ENCODE measurements at regions not wholly inside any gene's neighbourhood (a gene's known extent, or its start where the extent isn't known, plus 50 kb on each side); places are given as distances from the start of the nearest gene placed in this dataset.

DNA sequence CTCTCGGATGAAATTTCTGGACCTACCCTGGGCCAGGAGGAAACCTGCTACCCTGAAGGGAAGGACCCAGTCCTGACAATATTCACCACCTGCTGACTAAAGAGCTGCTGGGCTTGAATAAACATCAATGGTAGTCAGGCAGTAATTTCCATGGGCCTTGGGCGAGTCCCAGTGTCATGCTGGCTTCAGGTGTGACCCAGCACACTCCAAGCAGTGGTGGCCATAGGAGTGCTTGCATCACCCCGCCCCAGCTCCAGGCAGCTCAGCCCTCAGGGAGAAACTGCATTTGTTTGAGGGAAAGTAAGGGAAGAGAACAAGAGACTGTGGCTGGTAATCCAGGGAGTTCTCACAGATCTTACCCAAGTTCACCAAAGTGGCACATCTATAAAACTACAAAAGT lies 261.8 kb upstream of the DCBLD2 start:
- Histone ChIP-seq H3K9ac (ENCODE audit: insufficient read depth, low read length) (no peak overlapping the region), H3K4me2 (ENCODE audit: extremely low read depth, insufficient read depth, low read length) (no peak overlapping the region), H3K4me1 (ENCODE audit: control insufficient read depth, extremely low read depth, insufficient read depth, low read length) (no peaks in the 10 kb centered on the region), H2AFZ (ENCODE audit: low read length) (no peak overlapping the region), H3K9me3 (ENCODE audit: control insufficient read depth, insufficient read depth, low read depth, low read length) (no peaks in the 10 kb centered on the region), H3K27me3 (ENCODE audit: control insufficient read depth, insufficient read depth, low read length) (no peaks in the 10 kb centered on the region), H3K36me3 (ENCODE audit: control insufficient read depth, insufficient read depth, low read length) (no peaks in the 10 kb centered on the region), H3K27ac (ENCODE audit: insufficient read depth, low read length) (no peak overlapping the region), H3K79me2 (ENCODE audit: control insufficient read depth, insufficient read depth, low read length) (no peaks in the 10 kb centered on the region), H3K4me3 (replicated peaks in 1 of 4; ENCODE audit: control extremely low read depth in 1 of 4, insufficient read depth in 1 of 4, low read depth in 3 of 4, low read length in 4 of 4) (no peak overlapping the region), H4K20me1 (ENCODE audit: control insufficient read depth, extremely low read depth, insufficient read depth, low read length) (no peaks in the 10 kb centered on the region)
- TF ChIP-seq EZH2 (IDR thresholded peaks at IDR 0.05; ENCODE audit: low read length, missing control alignments): no peak
- TF ChIP-seq CTCF (conservative IDR thresholded peaks at IDR 0.05 in 1 of 2, IDR thresholded peaks at IDR 0.05 in 1 of 2; ENCODE audit: low read depth in 1 of 2, low read length in 2 of 2): no peak
- no peak for DNase-seq (ENCODE audit: low read depth in 2 of 2)

DNA sequence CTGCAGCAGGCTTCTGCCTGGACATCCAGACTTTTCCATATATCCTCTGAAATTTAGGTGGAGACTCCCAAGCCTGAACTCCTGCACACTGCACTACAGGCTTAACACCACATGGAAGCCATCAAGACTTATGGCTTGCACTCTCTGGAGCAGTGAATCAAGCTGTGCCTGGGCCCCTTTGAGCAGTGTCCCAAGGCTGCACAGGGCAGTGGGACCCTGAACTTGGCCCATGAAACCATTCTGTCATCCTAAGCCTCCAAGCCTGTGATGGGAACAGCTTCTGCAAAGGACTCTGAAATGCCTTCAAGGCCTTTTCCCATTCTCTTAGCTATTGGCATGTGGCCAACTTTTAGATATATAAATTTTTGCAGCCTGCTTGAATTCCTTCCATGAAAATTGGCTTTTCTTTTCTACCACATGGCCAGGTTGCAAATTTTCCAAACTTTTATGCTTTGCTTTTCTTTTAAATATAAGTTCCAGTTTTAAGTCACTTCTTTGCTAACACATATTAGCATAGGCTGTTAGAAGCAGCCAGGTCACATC lies 257.8 kb upstream of the DCBLD2 start:
- Histone ChIP-seq H3K9ac (ENCODE audit: insufficient read depth, low read length) (no peak overlapping the region), H3K4me1 (ENCODE audit: control insufficient read depth, extremely low read depth, insufficient read depth, low read length) (no peaks in the 10 kb centered on the region), H3K27me3 (ENCODE audit: control insufficient read depth, insufficient read depth, low read length) (no peaks in the 10 kb centered on the region), H3K79me2 (ENCODE audit: control insufficient read depth, insufficient read depth, low read length) (no peaks in the 10 kb centered on the region), H3K4me3 (replicated peaks in 1 of 4; ENCODE audit: control extremely low read depth in 1 of 4, insufficient read depth in 1 of 4, low read depth in 3 of 4, low read length in 4 of 4) (no peak overlapping the region), H3K4me2 (ENCODE audit: extremely low read depth, insufficient read depth, low read length) (no peak overlapping the region), H3K9me3 (ENCODE audit: control insufficient read depth, insufficient read depth, low read depth, low read length) (no peaks in the 10 kb centered on the region), H4K20me1 (ENCODE audit: control insufficient read depth, extremely low read depth, insufficient read depth, low read length) (no peaks in the 10 kb centered on the region), H3K36me3 (ENCODE audit: control insufficient read depth, insufficient read depth, low read length) (no peaks in the 10 kb centered on the region), H2AFZ (ENCODE audit: low read length) (no peak overlapping the region), H3K27ac (ENCODE audit: insufficient read depth, low read length) (no peak overlapping the region)
- DNase-seq (ENCODE audit: low read depth in 2 of 2): no peak
- TF ChIP-seq CTCF (conservative IDR thresholded peaks at IDR 0.05 in 1 of 2, IDR thresholded peaks at IDR 0.05 in 1 of 2; ENCODE audit: low read depth in 1 of 2, low read length in 2 of 2) (no peak), EZH2 (IDR thresholded peaks at IDR 0.05; ENCODE audit: low read length, missing control alignments) (no peak)

DNA sequence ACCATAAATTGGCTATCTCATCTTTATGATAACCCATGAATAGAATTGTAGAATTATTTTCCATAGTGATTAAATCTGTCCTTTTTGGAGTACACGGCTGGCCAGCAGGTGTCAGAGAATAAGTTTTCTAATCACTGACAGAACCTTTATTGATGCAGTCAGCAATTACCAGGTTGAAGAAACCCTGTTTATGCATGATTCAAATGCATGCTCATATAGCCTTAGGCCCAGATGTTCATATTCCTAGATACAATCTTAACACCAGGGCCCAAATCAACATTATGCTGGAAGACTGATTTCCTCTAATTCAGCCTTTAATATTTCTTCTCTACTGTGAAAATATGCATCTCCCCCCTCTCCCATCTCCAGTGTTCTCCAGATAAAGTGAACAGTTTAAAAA lies 243.5 kb upstream of the DCBLD2 start:
- no peaks in the 10 kb centered on the region for H3K9me3 ChIP-seq (ENCODE audit: control insufficient read depth, insufficient read depth, low read depth, low read length)
- no peaks in the 10 kb centered on the region for H3K36me3 ChIP-seq (ENCODE audit: control insufficient read depth, insufficient read depth, low read length)
- no peaks in the 10 kb centered on the region for H3K79me2 ChIP-seq (ENCODE audit: control insufficient read depth, insufficient read depth, low read length)

More for the DNA sequence above, 243.5 kb upstream of the DCBLD2 start:
- Histone ChIP-seq H3K27me3 (ENCODE audit: control insufficient read depth, insufficient read depth, low read length) (no peaks in the 10 kb centered on the region), H3K4me3 (replicated peaks in 1 of 4; ENCODE audit: control extremely low read depth in 1 of 4, insufficient read depth in 1 of 4, low read depth in 3 of 4, low read length in 4 of 4) (no peak overlapping the region), H2AFZ (ENCODE audit: low read length) (no peak overlapping the region), H3K4me1 (ENCODE audit: control insufficient read depth, extremely low read depth, insufficient read depth, low read length) (no peaks in the 10 kb centered on the region), H3K27ac (ENCODE audit: insufficient read depth, low read length) (no peak overlapping the region), H4K20me1 (ENCODE audit: control insufficient read depth, extremely low read depth, insufficient read depth, low read length) (no peaks in the 10 kb centered on the region), H3K4me2 (ENCODE audit: extremely low read depth, insufficient read depth, low read length) (no peak overlapping the region), H3K9ac (ENCODE audit: insufficient read depth, low read length) (no peak overlapping the region)
- no peak for TF ChIP-seq CTCF (conservative IDR thresholded peaks at IDR 0.05 in 1 of 2, IDR thresholded peaks at IDR 0.05 in 1 of 2; ENCODE audit: low read depth in 1 of 2, low read length in 2 of 2)
- TF ChIP-seq EZH2 (IDR thresholded peaks at IDR 0.05; ENCODE audit: low read length, missing control alignments): no peak
- no peak for DNase-seq (ENCODE audit: low read depth in 2 of 2)
